Transverse colon (tissue), 4 donors: ENCODE measurements at regions not wholly inside any gene's neighbourhood (a gene's known extent, or its start where the extent isn't known, plus 50 kb on each side); places are given as distances from the start of the nearest gene placed in this dataset.

ENCODE experiments used
- EP300 ChIP-seq: sonication (generic); formaldehyde crosslinking; IDR thresholded peaks from one replicate; pipeline ENCODE4 v1.6.1; 2017; ENCODE audit warnings: antibody characterized with exemption, low read depth
- POLR2A ChIP-seq: fragments of 450-650 bp; IDR thresholded peaks from one replicate; pipeline ENCODE4 v1.6.1; 2016; ENCODE audit warnings: antibody characterized with exemption, mild to moderate bottlenecking, moderate library complexity
- POLR2AphosphoS5 ChIP-seq, 3 donors: sonication (generic); formaldehyde crosslinking; IDR thresholded peaks; one replicate each; pipeline ENCODE4 v1.6.1; 2016; ENCODE audit warnings: antibody characterized with exemption in 3 of 3
- TF ChIP-seq, protein P1 (sequence below), 5 experiments: fragments of 200-600 bp in 3 of 5; fragments of 450-650 bp in 2 of 5; sonication (generic) in 3 of 5; IDR thresholded peaks; 1 replicate in 2 of 5; 2 replicates in 3 of 5; pipeline ENCODE4 v1.5.1; 2016 to 2017; ENCODE audit warnings: antibody characterized with exemption in 5 of 5, inconsistent platforms in 3 of 5, mild to moderate bottlenecking in 2 of 5, moderate library complexity in 1 of 5

DNA sequence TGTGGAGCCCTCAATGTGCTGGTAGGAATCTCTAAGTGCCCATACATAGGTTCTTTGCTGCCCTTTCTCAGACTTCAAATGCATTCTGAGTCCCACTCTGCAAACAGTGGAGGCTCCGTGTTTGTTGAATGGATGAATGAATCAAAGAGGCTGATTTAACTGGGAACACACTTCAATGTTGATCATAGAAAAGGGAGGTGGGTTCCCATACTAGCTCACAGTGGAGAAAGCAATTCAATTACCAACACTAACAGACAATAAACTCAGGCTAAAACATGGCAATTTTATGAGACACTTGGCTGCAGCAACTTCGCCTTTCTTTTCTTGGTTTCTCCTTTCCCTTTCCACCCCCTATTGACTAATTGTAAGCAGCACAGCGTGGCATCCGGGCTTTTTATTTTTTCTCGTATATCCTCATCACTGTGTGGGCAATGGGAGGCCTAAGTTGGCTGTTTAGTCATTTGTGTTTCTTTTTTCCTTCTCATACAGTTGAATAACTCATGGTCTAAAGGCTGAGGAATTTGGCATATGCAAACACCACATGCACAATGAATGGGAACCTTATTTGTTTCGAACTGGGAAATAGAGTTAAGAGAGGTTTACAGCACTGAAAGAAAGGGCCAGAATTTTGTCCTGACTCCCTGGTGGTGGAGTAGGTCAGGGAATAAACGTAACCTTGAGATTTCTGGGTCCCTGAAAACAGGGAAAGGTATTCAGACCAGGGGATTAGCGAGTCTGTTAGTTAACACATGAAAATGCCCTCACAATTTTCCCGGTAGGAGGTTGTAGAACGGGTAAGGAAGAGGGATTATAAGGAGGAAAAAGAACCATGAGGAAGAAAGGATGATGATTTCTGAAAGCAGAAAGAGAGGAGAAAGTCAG is 858.5 kb downstream of the KCNMA1 start:
- TF ChIP-seq POLR2AphosphoS5 (IDR thresholded peaks at IDR 0.05): no peak
- TF ChIP-seq, protein P1, sequence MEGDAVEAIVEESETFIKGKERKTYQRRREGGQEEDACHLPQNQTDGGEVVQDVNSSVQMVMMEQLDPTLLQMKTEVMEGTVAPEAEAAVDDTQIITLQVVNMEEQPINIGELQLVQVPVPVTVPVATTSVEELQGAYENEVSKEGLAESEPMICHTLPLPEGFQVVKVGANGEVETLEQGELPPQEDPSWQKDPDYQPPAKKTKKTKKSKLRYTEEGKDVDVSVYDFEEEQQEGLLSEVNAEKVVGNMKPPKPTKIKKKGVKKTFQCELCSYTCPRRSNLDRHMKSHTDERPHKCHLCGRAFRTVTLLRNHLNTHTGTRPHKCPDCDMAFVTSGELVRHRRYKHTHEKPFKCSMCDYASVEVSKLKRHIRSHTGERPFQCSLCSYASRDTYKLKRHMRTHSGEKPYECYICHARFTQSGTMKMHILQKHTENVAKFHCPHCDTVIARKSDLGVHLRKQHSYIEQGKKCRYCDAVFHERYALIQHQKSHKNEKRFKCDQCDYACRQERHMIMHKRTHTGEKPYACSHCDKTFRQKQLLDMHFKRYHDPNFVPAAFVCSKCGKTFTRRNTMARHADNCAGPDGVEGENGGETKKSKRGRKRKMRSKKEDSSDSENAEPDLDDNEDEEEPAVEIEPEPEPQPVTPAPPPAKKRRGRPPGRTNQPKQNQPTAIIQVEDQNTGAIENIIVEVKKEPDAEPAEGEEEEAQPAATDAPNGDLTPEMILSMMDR (IDR thresholded peaks at IDR 0.05): peak in 1 of 5 experiments; percentile 19
- no peak for TF ChIP-seq POLR2A
- no peak for TF ChIP-seq EP300
